Astrocyte of the hippocampus (primary cell): ENCODE measurements at regions not wholly inside any gene's neighbourhood (a gene's known extent, or its start where the extent isn't known, plus 50 kb on each side); places are given as distances from the start of the nearest gene placed in this dataset.
A peak's percentile ranks its signal among the peaks of the same experiment; 100 is the strongest.

Source experiments
- DNase-seq: peaks from one replicate; pipeline ENCODE4 v3.0.0; 2011; ENCODE audit warnings: low read depth, low spot score

DNA sequence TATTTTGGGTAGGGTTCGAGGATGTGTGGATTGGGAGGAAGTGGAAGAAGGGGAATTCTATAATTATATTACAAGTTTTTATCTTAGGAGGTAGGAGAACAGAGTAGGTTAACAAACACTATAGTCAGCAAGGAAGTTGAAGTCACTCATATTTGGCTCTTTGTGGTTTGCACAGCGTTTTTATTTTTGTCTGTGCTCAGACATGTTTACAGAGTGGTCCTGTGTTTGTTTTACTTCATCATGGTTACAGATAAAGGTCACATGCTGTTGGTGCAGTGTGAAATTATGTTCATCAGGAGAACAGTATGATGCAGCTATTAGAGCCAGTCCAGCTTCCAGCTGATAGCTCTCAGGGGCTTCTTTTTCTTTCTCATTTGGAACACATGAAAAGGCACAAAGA lies 299.9 kb upstream of the SFRP2 start:
- peak; percentile 13 for DNase-seq

DNA sequence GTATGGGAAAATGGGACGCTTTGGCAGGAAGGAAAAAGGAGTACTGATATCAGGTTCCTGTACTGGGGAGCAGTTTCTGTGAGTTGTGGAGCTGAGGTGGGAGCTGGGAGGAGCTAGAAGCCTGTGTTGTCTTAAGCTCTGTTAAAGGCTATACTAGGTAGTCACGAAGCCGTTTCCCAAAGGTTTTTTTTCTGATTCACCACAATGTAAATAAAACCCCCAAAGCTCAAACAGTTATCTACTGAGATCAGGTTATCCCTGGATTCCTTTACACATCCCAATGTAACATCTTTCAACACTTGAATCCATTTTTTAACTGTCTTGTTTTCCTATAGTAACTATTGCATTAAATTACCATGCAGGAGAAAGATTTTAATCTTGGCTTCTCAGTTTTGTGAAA lies 297.4 kb upstream of the SFRP2 start:
- no peak for DNase-seq

DNA sequence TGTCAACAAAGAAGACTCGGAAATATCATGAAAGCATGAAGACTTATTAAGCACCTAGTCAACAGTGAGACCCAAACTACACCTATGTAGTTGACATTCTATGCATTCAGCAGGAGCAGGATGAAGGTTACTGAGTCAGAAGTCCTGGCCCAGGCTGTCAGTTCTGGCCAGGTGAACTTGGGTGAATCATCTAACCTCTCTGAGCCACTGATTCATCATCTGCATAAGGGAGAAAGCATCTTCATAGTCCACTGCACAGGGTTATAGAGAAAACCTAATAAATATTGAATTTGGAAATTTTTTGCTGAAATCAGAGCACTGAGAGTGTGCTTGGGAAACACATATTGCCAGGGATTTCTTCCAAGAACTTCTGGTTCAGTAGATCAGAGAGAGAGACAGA lies 296.0 kb upstream of the SFRP2 start:
- no peak for DNase-seq

DNA sequence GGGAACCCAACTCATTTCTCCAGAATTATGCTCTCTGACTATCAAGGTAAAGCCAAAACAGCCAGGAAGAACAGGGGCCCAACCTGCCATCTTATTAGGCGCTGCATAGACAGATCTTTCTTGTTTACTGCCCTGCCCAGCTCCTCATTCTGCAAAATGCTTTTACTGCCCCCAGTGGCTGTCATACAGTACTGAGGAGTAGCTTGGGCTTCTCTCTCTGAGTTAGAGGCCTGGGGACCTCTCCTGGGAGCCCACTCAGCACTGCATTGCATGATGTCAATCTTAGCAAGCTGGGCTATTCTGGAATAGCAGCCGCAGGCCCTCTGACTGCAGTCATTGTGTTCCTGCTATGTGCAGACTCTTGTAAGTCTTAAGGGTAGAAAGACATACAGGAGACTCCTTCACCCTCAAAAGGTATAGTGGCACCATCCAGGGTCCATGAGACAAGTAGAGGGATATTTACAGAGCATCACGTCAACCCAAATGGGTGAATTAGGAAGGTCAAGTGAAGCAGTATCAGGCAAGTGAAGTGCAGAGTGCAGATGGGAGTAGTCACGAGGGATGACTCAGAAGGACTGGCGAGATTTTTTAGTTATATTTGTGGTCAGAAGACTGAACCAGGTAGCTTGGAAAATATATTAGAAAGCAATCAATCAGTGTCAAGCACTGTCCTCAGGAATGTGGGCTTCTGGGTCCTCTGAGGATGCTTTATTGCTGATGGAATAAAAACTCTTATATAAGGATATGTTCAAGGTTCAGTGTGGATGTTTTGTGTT lies 294.1 kb upstream of the SFRP2 start:
- DNase-seq, result peak; percentile 35

DNA sequence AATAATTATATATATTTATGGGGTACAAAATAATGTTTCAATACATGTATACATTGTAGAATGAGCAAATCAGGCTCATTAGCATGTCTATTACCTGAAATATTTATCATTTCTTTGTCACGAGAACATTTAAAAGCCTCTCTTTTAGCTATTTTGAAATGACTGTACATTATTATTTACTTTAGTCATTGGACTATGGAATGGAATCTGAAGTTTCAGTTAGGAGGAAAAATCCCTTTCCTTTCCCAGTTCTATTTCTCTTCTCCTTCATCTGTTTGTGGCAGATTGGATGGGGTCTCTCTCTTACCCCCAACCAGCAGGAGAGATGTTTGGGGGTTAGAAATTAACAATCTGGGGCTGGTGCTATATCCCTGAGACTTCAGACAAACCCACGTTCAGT lies 292.5 kb upstream of the SFRP2 start:
- no peak for DNase-seq

DNA sequence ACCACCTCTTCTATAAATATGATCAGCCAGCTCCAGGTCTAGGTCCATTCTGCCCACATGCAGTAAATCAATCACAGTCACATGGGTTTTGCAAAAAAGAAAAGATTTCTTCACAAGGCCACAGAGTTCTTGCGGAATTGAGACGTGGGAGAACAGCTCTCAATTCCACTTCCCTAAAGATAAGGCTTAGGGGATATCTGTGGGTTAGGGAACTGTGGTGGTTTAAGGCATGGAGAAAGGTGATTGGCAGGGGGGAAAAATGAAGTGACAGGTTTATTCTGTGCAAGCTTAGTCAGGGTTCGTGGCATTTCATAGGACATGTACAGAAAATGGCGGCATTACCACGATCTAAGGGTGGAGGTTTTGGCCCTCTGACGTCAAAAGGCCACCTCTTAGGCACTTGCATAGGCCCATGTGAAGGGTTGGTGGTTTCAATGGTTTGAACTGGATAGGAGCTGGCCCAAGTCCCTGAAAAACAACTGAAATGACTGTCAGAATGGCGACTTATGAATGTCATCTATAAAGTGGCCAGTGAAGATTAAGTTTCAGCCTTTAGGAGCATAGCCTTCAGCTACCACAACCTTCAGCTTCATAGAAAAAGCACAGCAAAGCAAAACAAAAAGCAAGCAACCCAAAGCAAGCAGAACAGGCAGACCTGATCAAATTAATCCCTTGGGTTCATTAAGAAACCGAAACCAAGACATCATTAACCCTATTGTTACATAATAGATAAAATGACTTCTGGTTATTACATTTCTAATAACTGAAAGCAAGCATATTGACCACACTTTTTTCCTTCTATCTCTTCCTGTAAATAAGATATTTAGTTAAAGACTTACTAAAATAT lies 289.8 kb upstream of the SFRP2 start:
- no peak for DNase-seq

DNA sequence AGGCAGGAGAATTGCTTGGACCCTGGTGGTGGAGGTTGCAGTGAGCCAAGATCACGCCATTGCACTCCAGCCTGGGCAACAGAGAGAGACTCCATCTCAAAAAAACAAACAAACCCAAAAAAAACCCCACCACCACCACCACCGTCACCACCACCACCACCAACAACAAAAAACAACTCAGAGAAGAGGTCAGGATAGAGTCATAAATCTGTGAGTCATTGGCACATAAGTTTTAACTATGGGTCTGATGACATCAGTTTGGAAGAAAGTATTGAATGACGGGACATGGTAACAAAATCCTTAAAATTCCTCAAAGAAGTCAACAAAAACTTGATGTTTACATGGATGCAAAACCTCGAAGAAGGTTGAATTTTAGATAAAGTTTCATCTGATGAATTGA lies 288.0 kb upstream of the SFRP2 start:
- peak; percentile 26 for DNase-seq

DNA sequence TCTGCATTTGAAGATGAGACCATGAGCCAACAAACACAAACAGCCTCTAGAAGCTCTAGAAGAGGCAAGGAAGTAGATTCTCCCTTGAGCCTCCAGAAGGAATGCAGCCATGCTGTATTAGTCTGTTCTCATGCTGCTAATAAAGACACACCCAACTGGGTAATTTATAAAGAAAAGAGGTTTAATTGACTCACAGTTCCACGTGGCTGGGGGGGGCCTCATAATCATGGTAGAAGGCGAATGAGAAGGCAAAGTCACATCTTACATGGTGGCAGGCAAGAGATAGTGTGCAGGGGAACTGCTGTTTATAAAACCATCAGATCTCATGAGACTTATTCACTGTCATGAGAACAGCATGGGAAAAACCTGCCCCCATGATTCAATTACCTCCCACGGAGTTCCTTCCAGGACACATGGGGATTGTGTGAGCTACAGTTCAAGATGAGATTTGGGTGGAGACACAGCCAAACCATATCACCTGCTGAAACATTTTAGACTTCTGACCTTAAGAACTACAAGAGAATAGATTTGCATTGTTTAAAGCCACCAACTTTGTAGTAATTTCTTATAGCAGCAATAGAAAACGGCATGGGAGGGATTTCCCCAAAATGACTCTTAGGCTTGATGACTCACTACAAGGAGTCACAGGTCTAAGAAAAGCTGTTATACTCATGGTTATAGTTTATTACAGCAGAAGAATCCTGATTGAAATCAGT lies 284.4 kb upstream of the SFRP2 start:
- DNase-seq, result peak; percentile 62

DNA sequence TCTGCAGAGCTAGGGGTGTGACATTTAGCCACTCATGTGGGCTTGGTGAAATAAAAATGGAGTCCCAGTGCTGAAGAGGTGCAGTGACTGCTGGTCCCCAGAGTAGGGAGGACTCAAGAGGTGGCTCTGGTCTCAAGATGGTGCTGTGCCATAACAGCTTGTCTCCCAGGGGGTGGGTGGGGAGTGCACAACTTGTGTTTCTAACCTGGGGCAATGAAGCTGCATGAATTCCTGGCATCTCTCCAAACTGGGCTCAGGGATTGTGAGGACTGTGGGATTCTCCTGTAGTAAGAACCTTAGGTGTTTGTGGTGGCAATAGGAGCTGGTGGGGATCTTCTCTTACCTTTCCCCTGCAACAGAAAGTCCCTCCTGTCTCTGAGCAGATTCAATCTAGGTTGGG lies 278.9 kb upstream of the SFRP2 start:
- DNase-seq, result peak; percentile 8

DNA sequence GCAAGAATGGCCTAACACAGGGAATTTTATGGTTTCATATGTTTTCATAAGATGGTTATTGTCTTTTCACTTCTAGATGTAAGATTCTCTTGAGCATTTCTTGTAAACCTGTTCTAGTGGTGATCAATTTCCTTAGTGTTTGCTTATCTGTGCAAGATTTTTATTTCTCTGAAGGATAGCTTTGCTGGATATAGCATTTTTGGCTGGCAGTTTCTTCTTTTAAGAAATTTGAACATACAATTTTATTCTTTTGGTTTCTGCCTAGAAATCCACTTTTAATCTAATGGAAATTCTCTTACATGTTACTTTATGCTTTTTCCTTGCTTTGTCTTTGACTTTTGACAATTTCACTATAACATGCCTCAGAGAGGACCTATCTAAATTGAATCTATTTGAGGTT lies 276.5 kb upstream of the SFRP2 start:
- DNase-seq, result no peak

DNA sequence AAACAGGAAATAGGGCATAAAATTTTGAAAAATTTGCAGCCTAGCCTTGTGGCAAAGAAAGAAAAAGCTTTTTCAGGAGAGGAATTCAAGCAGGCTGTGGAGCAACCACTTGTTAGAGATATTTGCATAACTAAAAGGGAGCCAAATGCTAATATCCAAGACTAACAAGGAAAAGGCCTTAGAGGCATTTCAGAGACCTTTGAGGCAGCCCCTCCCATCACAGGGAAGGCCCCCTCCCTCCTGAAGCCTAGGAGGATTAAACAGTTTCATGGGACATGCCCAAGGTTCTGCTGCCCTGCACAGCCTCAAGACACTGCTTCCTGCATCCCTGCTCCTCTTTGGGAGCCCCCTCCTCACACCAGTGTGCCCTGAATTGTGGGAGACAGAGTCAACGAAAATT lies 275.4 kb upstream of the SFRP2 start:
- no peak for DNase-seq

DNA sequence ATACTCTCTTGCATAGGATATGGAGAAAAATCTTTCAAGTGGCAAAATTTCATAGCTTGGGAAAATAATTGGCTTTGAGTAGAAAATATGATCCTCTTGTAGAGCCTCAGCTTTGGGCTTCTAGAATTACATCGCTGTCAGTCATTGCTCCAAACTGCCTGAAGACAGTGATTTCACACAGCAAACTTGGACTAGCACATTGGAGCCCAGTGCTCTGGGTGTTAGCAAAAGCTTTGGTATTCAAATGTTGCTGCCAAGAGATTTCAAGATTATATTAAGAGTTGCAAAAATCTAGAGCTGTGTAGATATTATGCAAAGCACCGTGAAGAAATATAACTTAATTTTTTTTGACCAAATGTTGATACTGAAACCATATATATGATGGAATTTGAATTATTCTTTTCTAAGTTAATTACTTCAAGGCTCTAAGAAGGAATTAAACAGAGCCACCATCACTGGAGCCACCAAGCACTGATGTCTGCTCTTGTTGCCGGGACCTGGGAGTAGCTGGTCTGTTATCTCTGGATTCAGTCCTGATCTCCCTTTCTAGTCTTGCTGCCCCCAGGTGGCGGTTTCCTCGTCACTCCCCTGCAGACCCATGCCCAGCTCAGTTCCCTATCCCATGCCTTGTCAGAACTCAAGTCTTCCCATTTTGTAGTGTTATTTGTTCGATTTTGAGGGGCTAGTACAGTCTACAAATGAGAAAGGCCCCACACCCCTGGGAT lies 260.7 kb upstream of the SFRP2 start:
- peak; percentile 54 for DNase-seq

DNA sequence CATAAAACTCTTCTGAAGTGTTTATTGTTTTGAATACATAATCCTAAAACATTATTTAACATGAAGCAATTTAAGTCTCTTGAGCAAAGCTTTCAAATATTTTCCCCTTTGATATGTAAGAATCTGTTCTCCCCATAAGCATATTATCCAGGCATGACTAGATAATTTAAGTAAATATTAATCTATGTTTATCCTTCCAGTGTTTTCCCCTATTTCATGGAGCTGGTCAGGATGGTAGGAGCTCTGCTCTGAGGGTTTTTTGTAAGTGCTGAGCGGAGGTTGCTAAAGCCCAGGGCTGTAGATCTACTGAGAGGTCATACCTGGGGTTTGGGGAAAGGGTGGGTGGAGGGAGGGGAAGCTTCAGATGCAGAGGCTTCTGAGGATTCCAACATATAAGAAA lies 258.9 kb upstream of the SFRP2 start:
- no peak for DNase-seq

DNA sequence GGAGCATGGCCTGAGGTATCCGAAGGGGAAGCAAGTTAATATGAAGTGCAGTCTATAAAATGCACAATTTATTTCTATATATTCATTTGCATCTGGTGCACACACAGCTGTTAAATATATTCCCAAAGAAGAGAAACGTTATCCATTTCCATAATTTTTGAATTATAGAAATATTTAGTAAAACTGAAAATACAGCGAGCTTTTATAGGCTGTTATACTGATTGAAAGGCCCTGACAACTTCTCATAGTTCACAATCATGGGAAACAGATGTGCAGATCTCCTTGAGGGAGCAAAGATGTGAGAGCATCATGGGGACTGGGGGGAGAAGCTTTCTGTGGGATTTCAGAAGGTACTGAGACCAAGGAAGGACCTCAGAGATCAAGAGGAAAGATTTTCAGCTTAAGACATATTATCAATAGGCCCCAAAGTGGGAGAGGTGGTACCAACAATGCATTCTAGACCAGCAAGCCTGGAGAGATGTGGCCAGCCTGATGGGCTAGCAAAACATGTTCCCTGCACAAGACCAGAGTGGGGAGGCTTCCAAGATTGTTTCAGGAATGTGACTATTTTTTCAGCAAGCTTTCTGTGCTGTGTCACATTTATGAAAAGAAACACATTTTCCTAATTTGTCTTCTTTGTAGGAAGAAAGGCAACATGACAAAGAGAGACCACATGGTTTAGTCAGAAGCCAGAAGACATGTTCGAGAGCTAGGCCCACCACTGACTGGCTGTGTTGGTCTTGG lies 256.0 kb upstream of the SFRP2 start:
- peak; percentile 36 for DNase-seq

DNA sequence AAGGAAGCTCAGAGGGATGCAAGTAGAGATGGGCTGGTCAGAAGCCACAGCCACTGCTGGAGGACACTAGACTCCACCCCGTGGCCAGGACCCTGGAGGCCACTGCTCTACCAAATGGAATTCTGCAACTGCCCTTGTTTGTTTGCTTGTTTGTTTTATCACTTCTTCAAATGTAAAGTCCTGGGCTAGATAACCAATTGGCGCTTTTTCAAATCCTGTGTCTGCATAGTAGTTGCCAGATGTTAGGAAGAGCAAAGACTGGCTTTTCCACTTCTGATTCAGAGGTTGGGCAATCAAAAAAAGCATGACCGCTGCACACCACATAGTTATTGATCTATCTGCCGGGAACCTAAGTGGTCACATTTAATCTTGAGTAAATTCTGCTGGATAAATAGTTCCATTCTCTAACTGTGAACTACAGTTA lies 255.2 kb upstream of the SFRP2 start:
- DNase-seq, result no peak

DNA sequence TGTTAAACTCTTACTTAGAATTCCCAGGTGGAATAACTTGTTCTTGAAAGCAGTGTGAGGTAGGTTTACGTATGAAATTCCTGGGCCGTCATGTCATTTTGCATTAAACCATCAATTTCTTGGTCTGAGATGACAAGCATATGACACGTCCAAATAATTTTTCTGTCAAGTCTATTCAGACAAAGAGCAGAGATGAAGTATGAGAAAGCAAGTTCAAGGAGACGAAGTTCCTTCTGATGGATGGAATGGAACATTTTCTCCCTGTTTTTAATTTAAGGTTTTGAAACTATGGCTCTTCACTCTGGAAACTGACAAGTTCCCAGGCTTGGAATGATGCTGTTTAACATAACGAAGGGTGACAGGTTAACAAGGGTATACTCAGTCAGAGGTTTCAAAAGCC lies 252.8 kb upstream of the SFRP2 start:
- no peak for DNase-seq

DNA sequence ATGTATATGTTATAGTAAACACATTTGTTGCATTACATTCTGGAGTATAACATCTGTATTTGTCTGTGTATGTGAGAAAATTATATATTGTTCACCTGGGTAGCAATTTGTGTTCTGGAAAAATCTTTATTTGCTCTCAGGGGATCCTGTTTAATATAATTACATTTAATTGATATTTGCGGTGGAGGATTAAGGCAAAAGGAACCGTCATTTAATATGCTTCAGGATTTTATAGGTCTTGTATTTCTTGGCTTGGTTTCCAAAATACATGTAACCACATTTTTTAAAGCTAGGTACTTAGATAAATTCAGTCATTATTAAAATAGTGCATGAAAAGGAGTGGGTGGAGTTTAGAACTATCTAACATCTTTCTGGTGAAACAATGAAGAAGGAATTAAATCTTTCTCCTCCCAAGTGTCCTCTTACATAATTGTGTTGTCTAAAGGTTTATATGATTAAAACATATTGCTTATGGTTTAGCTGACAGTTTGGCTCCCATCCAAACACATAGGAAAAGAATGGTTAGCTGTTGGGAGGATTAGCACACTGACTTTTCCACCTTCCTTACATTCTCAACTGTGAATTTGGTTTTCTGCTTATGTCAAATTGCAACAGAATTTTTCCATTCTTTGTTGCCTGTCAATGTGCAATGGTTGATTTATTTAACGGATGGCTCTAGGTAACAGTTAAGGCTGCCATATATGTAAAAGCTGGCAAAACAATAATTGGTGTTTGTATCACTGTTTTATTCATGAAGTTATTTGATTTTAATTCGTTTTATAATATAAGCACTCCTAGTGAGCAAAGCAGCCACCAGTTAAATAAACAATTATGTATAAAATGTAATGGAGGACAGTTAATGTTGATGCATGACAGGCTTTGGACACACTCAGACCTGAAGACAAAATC lies 250.8 kb upstream of the SFRP2 start:
- no peak for DNase-seq

DNA sequence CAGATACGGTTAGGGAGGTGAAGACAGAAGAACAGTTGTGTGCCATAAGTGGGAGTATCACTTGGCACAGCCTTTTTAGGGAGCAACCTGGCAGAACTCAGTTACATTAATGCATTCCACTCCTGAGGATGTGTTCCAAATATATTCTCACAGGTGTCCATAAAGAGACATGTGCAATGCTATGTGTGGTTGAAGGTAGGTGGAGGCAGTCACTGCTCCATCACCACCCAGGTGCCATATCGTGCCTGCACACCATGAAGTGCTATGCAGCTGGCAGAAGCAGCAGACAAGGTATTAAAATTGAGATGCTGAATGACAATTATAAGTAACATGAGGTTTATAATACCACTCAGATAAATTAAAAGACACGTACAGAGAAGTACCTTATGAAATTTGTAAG lies 248.0 kb upstream of the SFRP2 start:
- DNase-seq, result no peak

DNA sequence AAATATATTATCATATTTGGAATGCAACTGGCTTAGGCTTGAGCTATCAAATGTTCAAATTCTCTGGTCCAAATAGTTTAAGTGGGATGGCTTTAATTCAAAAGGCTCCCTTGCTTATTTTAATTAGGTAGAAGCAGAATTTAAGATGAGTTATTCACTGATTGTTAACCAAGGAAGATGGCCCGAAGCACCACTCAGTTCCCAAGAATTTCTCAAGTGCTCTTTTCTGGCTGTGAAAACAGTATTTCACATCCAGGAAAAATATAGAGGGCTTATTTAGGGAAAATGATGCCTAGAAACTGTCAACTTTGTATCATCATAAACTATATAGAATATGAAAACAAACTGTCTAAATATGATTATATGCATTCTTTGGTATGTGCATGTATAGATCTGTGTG lies 246.5 kb upstream of the SFRP2 start:
- peak; percentile 3 for DNase-seq

DNA sequence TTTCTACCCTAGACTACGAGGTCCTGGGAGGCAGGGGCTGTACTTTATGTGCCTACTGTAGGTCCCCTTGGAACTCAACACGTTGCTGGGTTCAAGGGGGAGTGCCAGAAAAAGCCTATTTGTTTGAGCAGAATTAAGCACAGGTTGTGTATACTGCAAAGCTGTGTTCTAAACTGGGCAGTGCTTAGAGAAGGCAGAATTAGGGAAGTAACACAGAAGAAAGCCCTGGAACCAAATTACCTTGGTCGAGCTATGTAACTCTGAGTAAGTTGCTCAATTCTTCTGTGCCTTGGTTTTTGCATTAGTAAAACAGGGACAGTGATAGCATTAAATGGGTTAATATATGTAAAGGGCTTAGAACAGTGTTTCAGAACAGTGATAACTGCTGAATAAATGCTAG lies 245.0 kb upstream of the SFRP2 start:
- no peak for DNase-seq
